Choroid plexus epithelial cell (primary cell): ENCODE measurements at regions not wholly inside any gene's neighbourhood (a gene's known extent, or its start where the extent isn't known, plus 50 kb on each side); places are given as distances from the start of the nearest gene placed in this dataset.

ENCODE experiments used
- DNase-seq: peaks from one replicate; pipeline ENCODE4 v3.0.0-alpha.2; 2010; ENCODE audit warnings: low read depth
- H3K4me3 ChIP-seq: 2 replicates; pipeline ENCODE4 v1.5.1; 2011; ENCODE audit warnings: low read depth, mild to moderate bottlenecking, control low read depth, low read length, moderate library complexity
- CTCF ChIP-seq: conservative IDR thresholded peaks from 2 replicates; pipeline ENCODE4 v1.5.1; 2011; ENCODE audit warnings: low read depth, mild to moderate bottlenecking, control low read depth, inconsistent platforms, low read length, moderate library complexity

DNA sequence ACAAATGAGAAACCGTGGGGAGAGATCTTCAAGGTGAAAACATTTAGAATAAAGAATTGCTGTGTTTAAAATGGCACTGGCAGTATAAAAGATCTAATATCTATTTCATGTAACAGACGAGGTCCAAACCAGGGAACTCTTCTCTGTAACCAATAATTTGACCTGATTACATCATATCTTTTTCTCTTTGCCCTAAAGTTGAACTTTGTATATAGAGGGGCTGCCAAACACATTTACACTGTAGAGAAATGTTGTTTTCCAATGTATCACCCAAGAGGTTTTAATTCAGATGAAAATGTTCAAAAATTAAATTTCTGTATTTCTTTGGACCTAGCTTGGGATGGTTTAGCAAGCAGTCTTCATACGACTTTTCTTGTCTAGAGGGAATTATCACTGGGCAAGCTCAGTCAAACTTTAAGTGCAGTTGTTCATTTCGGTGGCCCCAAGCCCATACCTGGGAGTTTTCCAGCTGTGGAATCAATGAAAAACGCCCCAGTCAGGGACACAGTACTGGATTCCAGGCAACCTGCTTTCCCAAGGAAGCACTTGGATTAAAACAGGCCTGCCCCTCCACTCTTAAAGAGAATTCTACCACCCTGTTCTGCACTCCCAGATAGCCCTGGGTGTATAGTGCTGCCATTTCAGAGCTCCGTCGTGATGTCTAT lies 208.5 kb upstream of the FN1 start:
- no peak for TF ChIP-seq CTCF
- no peak for DNase-seq
- no peak overlapping the region for H3K4me3 ChIP-seq

- H3K4me3 ChIP-seq: no peak overlapping the region
- TF ChIP-seq CTCF: no peak
- DNase-seq: no peak
Observed at GRCh38 chr2:215638687-215639086, 202.8 kb upstream of the FN1 start.

GRCh38 chr2:215637651-215638050 lies 201.8 kb upstream of the FN1 start:
- TF ChIP-seq CTCF: no peak
- peak; percentile 76 for DNase-seq
- H3K4me3 ChIP-seq: no peak overlapping the region

- DNase-seq: no peak
- no peak overlapping the region for H3K4me3 ChIP-seq
- no peak for TF ChIP-seq CTCF
Observed at GRCh38 chr2:215636816-215637215, 200.9 kb upstream of the FN1 start.

GRCh38 chr2:215635788-215636139 lies 199.9 kb upstream of the FN1 start:
- no peak overlapping the region for H3K4me3 ChIP-seq
- peak; percentile 69 for TF ChIP-seq CTCF
- DNase-seq: peak; percentile 79

DNA sequence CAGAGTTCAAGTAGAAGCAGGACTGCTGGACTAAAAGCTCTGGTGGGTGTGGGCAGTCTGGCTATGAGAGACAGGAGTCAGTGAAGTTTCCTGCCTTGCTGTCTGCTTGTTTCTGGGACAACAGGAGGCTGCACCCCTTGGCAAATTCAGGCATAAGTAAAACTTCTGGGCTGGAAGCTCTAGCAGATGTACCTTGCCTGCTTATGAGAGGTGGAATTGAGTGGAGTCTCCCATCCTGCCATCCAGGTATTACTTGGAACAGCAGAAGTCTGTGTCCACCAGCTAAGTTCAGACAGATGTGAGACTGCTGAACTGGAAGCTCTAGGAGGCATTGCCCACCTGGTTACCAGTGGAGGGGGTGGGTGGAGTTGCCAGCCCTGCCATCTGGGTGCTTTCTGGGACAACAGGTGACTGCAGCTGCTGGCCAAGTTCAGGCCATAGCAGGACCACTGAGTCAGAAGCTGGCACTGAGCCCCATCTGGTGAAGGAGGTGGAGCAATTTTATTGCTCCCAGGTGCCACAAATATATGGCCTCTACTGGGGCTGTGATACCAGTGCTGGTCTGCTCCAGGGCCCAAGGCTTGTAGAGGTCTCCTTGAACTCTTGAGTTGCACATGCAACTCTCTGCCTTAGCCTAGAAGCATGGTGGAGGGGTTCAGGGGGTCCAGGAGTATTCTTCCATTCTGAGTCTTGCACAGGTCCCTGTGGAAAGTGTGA lies 199.4 kb upstream of the FN1 start:
- no peak for DNase-seq
- TF ChIP-seq CTCF: no peak
- H3K4me3 ChIP-seq: no peak overlapping the region

- no peak for TF ChIP-seq CTCF
- DNase-seq: no peak
- H3K4me3 ChIP-seq: no peak overlapping the region
Observed at GRCh38 chr2:215633360-215633759, 197.5 kb upstream of the FN1 start.
